VCaP (cell line): ENCODE measurements at regions not wholly inside any gene's neighbourhood (a gene's known extent, or its start where the extent isn't known, plus 50 kb on each side); places are given as distances from the start of the nearest gene placed in this dataset.

ENCODE experiments used
- H3K27ac ChIP-seq: fragments of 450-650 bp; 2 replicates; pipeline ENCODE4 v1.5.1; 2017
- CTCF ChIP-seq: fragments of 450-650 bp; conservative IDR thresholded peaks from 2 replicates; pipeline ENCODE4 v1.5.1; 2017; ENCODE audit warnings: mild to moderate bottlenecking, moderate library complexity

- no peak overlapping the region for H3K27ac ChIP-seq
- TF ChIP-seq CTCF, result no peak
Observed at GRCh38 chr17:34858591-34859565, 102.4 kb downstream of the CCT6B start.

- no peak for TF ChIP-seq CTCF
- no peak overlapping the region for H3K27ac ChIP-seq
Observed at GRCh38 chr17:34853924-34854323, 107.3 kb downstream of the CCT6B start.

- H3K27ac ChIP-seq, result no peak overlapping the region
- 0 out of 2 replicates have a peak, but pooled peaks have one; percentile 24 for TF ChIP-seq CTCF
Observed at GRCh38 chr17:34852614-34853013, 108.6 kb downstream of the CCT6B start.

GRCh38 chr17:34851961-34852540, 109.2 kb downstream of the CCT6B start:
- H3K27ac ChIP-seq, result no peak overlapping the region
- no peak for TF ChIP-seq CTCF

- TF ChIP-seq CTCF, result no peak
- H3K27ac ChIP-seq, result no peak overlapping the region
Observed at GRCh38 chr17:34850964-34851363, 110.3 kb downstream of the CCT6B start.

- no peak overlapping the region for H3K27ac ChIP-seq
- TF ChIP-seq CTCF, result no peak
Observed at GRCh38 chr17:34850023-34850422, 111.2 kb downstream of the CCT6B start.

- no peak overlapping the region for H3K27ac ChIP-seq
Observed at GRCh38 chr17:34847938-34848337, 113.3 kb downstream of the CCT6B start.

More at GRCh38 chr17:34847938-34848337, 113.3 kb downstream of the CCT6B start:
- TF ChIP-seq CTCF, result no peak
